HCT116 (cell line): ENCODE measurements at regions not wholly inside any gene's neighbourhood (a gene's known extent, or its start where the extent isn't known, plus 50 kb on each side); places are given as distances from the start of the nearest gene placed in this dataset.

Experiments used
- EGR1 ChIP-seq: IDR thresholded peaks from 2 replicates; pipeline ENCODE4 v1.6.1; 2012; ENCODE audit warnings: low read depth
- EZH2 ChIP-seq: fragments of 200-600 bp; sonication (generic); IDR thresholded peaks from 2 replicates; pipeline ENCODE4 v1.6.1; 2017; ENCODE audit warnings: antibody characterized with exemption, mixed run types
- POLR2A ChIP-seq: IDR thresholded peaks from 2 replicates; pipeline ENCODE4 v1.7.0; 2011; ENCODE audit warnings: borderline replicate concordance; ENCODE audit not compliant: insufficient read depth, insufficient read length; ENCODE audit errors: extremely low read depth
- POLR2AphosphoS5 ChIP-seq: IDR thresholded peaks from 2 replicates; pipeline ENCODE4 v1.6.1; 2011; ENCODE audit warnings: mild to moderate bottlenecking, low read depth, low read length, moderate library complexity
- RAD21 ChIP-seq: IDR thresholded peaks from 2 replicates; pipeline ENCODE4 v1.6.1; 2012; ENCODE audit warnings: low read depth, mild to moderate bottlenecking
- SIN3A ChIP-seq: IDR thresholded peaks from 2 replicates; pipeline ENCODE4 v1.6.1; 2012; ENCODE audit warnings: low read depth
- YY1 ChIP-seq: IDR thresholded peaks from 2 replicates; pipeline ENCODE4 v1.6.1; 2011; ENCODE audit warnings: low read length, low read depth, moderate library complexity, mild to moderate bottlenecking; ENCODE audit not compliant: insufficient replicate concordance; ENCODE audit errors: extremely low read depth
- ZNF274 ChIP-seq: fragments of 200-500 bp; sonication (Bioruptor generic); IDR thresholded peaks from 2 replicates; pipeline ENCODE4 v1.6.1; 2014; ENCODE audit warnings: mild to moderate bottlenecking, low read depth, low read length, inconsistent platforms
- TF ChIP-seq, protein P1 (sequence below), 3 experiments: fragments of 200-600 bp in 1 of 3; sonication (generic) in 1 of 3; IDR thresholded peaks in 2 of 3; conservative IDR thresholded peaks in 1 of 3; 2 replicates each; pipeline ENCODE4 v1.5.1; 2012 to 2017; ENCODE audit warnings: low read depth in 2 of 3, low read length in 2 of 3, antibody characterized with exemption in 1 of 3, borderline replicate concordance in 1 of 3, control low read depth in 1 of 3, mild to moderate bottlenecking in 1 of 3, mixed read lengths in 1 of 3, mixed run types in 1 of 3, moderate library complexity in 1 of 3; ENCODE audit not compliant: insufficient read depth in 1 of 3
- TF ChIP-seq, protein P2 (sequence below): IDR thresholded peaks from 2 replicates; pipeline ENCODE4 v1.6.1; 2012; ENCODE audit warnings: low read depth

- TF ChIP-seq, protein P1, sequence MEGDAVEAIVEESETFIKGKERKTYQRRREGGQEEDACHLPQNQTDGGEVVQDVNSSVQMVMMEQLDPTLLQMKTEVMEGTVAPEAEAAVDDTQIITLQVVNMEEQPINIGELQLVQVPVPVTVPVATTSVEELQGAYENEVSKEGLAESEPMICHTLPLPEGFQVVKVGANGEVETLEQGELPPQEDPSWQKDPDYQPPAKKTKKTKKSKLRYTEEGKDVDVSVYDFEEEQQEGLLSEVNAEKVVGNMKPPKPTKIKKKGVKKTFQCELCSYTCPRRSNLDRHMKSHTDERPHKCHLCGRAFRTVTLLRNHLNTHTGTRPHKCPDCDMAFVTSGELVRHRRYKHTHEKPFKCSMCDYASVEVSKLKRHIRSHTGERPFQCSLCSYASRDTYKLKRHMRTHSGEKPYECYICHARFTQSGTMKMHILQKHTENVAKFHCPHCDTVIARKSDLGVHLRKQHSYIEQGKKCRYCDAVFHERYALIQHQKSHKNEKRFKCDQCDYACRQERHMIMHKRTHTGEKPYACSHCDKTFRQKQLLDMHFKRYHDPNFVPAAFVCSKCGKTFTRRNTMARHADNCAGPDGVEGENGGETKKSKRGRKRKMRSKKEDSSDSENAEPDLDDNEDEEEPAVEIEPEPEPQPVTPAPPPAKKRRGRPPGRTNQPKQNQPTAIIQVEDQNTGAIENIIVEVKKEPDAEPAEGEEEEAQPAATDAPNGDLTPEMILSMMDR (IDR thresholded peaks at IDR 0.05 in 2 of 3, conservative IDR thresholded peaks at IDR 0.05 in 1 of 3; ENCODE audit: borderline replicate concordance in 1 of 3, insufficient read depth in 1 of 3, low read depth in 2 of 3, low read length in 2 of 3): no peak
- no peak for TF ChIP-seq POLR2A
- no peak for TF ChIP-seq YY1
- TF ChIP-seq, protein P2, sequence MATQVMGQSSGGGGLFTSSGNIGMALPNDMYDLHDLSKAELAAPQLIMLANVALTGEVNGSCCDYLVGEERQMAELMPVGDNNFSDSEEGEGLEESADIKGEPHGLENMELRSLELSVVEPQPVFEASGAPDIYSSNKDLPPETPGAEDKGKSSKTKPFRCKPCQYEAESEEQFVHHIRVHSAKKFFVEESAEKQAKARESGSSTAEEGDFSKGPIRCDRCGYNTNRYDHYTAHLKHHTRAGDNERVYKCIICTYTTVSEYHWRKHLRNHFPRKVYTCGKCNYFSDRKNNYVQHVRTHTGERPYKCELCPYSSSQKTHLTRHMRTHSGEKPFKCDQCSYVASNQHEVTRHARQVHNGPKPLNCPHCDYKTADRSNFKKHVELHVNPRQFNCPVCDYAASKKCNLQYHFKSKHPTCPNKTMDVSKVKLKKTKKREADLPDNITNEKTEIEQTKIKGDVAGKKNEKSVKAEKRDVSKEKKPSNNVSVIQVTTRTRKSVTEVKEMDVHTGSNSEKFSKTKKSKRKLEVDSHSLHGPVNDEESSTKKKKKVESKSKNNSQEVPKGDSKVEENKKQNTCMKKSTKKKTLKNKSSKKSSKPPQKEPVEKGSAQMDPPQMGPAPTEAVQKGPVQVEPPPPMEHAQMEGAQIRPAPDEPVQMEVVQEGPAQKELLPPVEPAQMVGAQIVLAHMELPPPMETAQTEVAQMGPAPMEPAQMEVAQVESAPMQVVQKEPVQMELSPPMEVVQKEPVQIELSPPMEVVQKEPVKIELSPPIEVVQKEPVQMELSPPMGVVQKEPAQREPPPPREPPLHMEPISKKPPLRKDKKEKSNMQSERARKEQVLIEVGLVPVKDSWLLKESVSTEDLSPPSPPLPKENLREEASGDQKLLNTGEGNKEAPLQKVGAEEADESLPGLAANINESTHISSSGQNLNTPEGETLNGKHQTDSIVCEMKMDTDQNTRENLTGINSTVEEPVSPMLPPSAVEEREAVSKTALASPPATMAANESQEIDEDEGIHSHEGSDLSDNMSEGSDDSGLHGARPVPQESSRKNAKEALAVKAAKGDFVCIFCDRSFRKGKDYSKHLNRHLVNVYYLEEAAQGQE: no peak
- TF ChIP-seq EGR1: no peak
- TF ChIP-seq POLR2AphosphoS5: no peak
- no peak for TF ChIP-seq ZNF274
- no peak for TF ChIP-seq RAD21
- no peak for TF ChIP-seq EZH2
- no peak for TF ChIP-seq SIN3A
Observed at GRCh38 chr21:16187603-16188301, 458.0 kb downstream of the USP25 start.
